ENCODE measurements at regions not wholly inside any gene's neighbourhood (a gene's known extent, or its start where the extent isn't known, plus 50 kb on each side); places are given as distances from the start of the nearest gene placed in this dataset.

DNA sequence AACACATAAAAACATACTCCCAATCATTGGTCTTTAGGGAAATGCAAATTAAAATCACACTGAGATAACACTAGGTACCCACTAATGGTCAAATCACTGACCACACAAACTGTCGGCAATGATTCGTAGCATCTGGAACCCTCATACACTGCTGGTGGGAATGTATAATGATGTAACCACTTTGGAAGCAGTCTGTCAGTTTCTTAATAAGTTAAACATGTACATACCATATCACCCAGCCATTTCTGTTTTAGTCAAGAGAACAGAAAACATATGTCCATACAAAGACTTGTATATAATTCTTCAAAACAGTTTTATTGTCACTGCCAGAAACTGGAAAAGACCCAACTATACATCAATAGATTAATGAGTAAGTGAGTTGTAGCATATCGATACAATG, 63.3 kb upstream of the LRRC3B start:
- DNase-seq, result no peak

DNA sequence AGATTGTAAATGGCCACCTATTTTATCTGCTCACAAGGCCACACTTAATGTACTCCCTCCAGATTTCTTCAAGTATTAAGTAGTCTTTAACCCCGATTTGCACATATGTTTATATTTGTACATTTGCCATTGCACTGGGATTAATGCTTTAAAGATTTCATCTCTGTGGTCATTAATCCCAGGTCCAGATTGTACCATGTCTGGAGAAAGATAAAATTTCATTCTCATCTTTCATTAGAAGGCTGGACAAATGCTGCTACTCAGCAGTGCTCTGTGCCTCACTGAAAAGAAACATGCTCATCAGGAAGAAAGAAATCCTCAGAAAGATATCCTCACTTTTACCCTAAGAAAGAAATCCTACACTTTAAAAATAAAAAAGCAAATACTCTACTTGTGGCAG, 62.5 kb upstream of the LRRC3B start:
- no peak for DNase-seq

DNA sequence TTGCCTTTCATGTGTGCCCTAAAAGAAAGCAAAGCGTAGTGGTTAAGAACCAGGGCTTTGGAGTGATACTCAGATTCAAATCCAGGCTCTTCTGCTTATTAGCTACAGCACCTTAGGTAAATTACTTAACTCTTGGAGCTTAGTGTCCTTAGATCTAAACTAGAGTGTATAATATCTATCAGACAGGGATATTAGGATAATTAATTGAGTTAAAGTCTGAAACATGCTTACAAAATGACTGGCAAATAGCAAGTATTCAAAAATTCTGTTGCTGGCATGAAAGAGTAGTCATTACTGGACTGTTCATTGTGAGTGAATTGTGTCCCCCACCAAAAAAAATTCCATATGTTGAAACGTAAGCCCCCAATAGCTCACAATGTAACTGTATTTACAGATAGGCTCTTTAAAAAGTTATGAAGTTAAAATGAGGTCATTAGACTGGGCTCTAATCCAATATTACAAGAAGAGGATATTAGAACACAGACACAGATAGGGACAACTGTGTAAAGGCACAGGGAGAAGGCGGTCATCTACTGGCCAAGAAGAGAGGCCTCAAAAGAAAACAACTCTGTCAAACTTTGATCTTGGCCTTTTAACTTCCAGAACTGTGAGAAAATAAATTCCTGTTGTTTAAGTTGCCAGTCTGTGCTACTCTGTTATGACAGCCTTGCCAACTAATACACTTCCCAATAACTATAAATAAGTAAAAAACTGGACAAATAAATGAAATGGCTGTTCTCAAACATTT, 60.4 kb upstream of the LRRC3B start:
- DNase-seq, result no peak

Data from NCI-H1048 (cell line).